HepG2 (cell line): ENCODE measurements at regions not wholly inside any gene's neighbourhood (a gene's known extent, or its start where the extent isn't known, plus 50 kb on each side); places are given as distances from the start of the nearest gene placed in this dataset.

Experiments
- ATAC-seq: fragments of 200-7000 bp; cut with Tn5 transposase; 3 replicates; pipeline ENCODE4 v1.9.1; 2020; ENCODE audit warnings: mild to moderate bottlenecking, moderate library complexity
- BruUV-seq: library from RNA; stranded (reverse); fragments of 400-500 nt; replicated peaks from 2 replicates; lab custom pipeline; 2021; lab: Mats Ljungman, UMichigan
- CTCF ChIA-PET: fragments of 300-600 bp; formaldehyde crosslinking; extraction: SDS; loops from one replicate; lab custom pipeline; 2021; ENCODE audit warnings: low total read pairs, inconsistent platforms, low intra/inter-chr PET ratio; lab: Yijun Ruan, JAX
- POLR2A ChIA-PET: fragments of 350-600 bp; sonication (Branson Sonifier 250); formaldehyde crosslinking; loops from one replicate; lab custom pipeline; 2020; ENCODE audit warnings: antibody characterized with exemption, inconsistent platforms; lab: Yijun Ruan, JAX
- DNase-seq: peaks from one replicate; pipeline ENCODE4 v3.0.0-alpha.2; 2015; ENCODE audit warnings: low spot score
- FAIRE-seq: peaks from 3 replicates; lab custom pipeline; 2011; peaks lifted over from hg19 to GRCh38; lab: Jason Lieb, UNC
- H2AFZ ChIP-seq: one replicate; pipeline ENCODE4 v1.6.1; 2011; ENCODE audit warnings: low read length, inconsistent platforms
- H3K27ac ChIP-seq: fragments of 300-600 bp; 3 replicates; pipeline ENCODE4 v1.8.0; 2011; ENCODE audit warnings: mixed run types, mild to moderate bottlenecking, mixed read lengths, low read length, inconsistent platforms; ENCODE audit not compliant: insufficient read depth; ENCODE audit errors: extremely low read length
- H3K27me3 ChIP-seq, 2 experiments: fragments of 200-600 bp in 1 of 2; 2 replicates in 1 of 2; 3 replicates in 1 of 2; pipeline versions ENCODE4 v1.6.0 to v1.8.0; 2011; ENCODE audit warnings: low read length in 2 of 2, mild to moderate bottlenecking in 2 of 2, moderate library complexity in 2 of 2, inconsistent platforms in 1 of 2; ENCODE audit not compliant: insufficient read depth in 2 of 2, control insufficient read depth in 1 of 2
- H3K36me3 ChIP-seq, 2 experiments: fragments of 200-600 bp in 1 of 2; replicated peaks in 1 of 2; 2 replicates in 1 of 2; 3 replicates in 1 of 2; pipeline versions ENCODE4 v1.5.1 to v1.8.0; 2011; ENCODE audit warnings: low read length in 2 of 2, inconsistent platforms in 1 of 2; ENCODE audit not compliant: insufficient read depth in 2 of 2, control insufficient read depth in 1 of 2
- H3K4me1 ChIP-seq: 2 replicates; pipeline ENCODE4 v1.5.1; 2012; ENCODE audit warnings: low read length, inconsistent platforms; ENCODE audit not compliant: insufficient read depth
- H3K4me2 ChIP-seq: 2 replicates; pipeline ENCODE4 v1.6.0; 2011; ENCODE audit warnings: low read depth, low read length, inconsistent platforms
- H3K4me3 ChIP-seq, 3 experiments: fragments of 200-600 bp in 1 of 3; sonication (generic), shearing (Covaris generic) in 1 of 3; replicated peaks in 1 of 3; 2 replicates each; pipeline ENCODE4 v1.5.1; 2011 to 2016; ENCODE audit warnings: low read length in 3 of 3, inconsistent platforms in 2 of 3, low read depth in 2 of 3, mild to moderate bottlenecking in 2 of 3, control low read depth in 1 of 3, mixed read lengths in 1 of 3; ENCODE audit not compliant: insufficient read depth in 1 of 3
- H3K79me2 ChIP-seq: one replicate; pipeline ENCODE4 v1.6.1; 2011; ENCODE audit warnings: low read length, inconsistent platforms; ENCODE audit not compliant: insufficient read depth
- H3K9ac ChIP-seq: 2 replicates; pipeline ENCODE4 v1.6.0; 2011; ENCODE audit warnings: mild to moderate bottlenecking, low read depth, low read length, inconsistent platforms; ENCODE audit not compliant: insufficient read depth
- H3K9me3 ChIP-seq: 2 replicates; pipeline ENCODE4 v1.5.1; 2012; ENCODE audit warnings: mild to moderate bottlenecking, low read length
- H4K20me1 ChIP-seq: 2 replicates; pipeline ENCODE4 v1.6.0; 2011; ENCODE audit warnings: inconsistent platforms, mild to moderate bottlenecking, low read length, moderate library complexity; ENCODE audit not compliant: insufficient read depth
- EED ChIP-seq: sonication (generic); formaldehyde crosslinking; IDR thresholded peaks from 2 replicates; pipeline ENCODE4 v1.5.0; 2020; ENCODE audit warnings: mild to moderate bottlenecking, missing genetic modification reagents
- FOXJ3 ChIP-seq: sonication (generic); formaldehyde crosslinking; IDR thresholded peaks from 2 replicates; pipeline ENCODE4 v1.4.0; 2020; ENCODE audit warnings: missing genetic modification reagents, mild to moderate bottlenecking, borderline replicate concordance
- HCFC1 ChIP-seq: fragments of 150-350 bp; IDR thresholded peaks from 2 replicates; pipeline ENCODE4 v1.6.1; 2014; ENCODE audit warnings: low read depth, low read length
- KDM3A ChIP-seq: IDR thresholded peaks from 2 replicates; pipeline ENCODE4 v1.6.1; 2018; ENCODE audit warnings: low read depth, missing compliant biosample characterization
- MAFF ChIP-seq: IDR thresholded peaks from 2 replicates; pipeline ENCODE4 v1.6.1; 2011; ENCODE audit warnings: low read depth, low read length, improper control_type of control experiment
- MAFK ChIP-seq, 2 experiments: IDR thresholded peaks in 1 of 2; conservative IDR thresholded peaks in 1 of 2; 2 replicates each; pipeline ENCODE4 v1.6.1; 2011; ENCODE audit warnings: improper control_type of control experiment in 2 of 2, low read length in 2 of 2
- MATR3 ChIP-seq: sonication (generic); formaldehyde crosslinking; IDR thresholded peaks from 2 replicates; pipeline ENCODE4 v1.4.0; 2020; ENCODE audit warnings: missing genetic modification reagents
- NPAS2 ChIP-seq: sonication (generic); formaldehyde crosslinking; IDR thresholded peaks from 2 replicates; pipeline ENCODE4 v1.8.0; 2022; ENCODE audit warnings: mild to moderate bottlenecking, missing genetic modification reagents, borderline replicate concordance
- PAX8 ChIP-seq: sonication (generic); formaldehyde crosslinking; IDR thresholded peaks from 2 replicates; pipeline ENCODE4 v1.8.0; 2022; ENCODE audit warnings: mild to moderate bottlenecking, missing genetic modification reagents, borderline replicate concordance
- PPARG ChIP-seq: conservative IDR thresholded peaks from 2 replicates; pipeline ENCODE4 v1.6.1; 2016; ENCODE audit warnings: missing biosample characterization, missing genetic modification reagents
- TRIM24 ChIP-seq: sonication (generic); formaldehyde crosslinking; IDR thresholded peaks from 2 replicates; pipeline ENCODE4 v1.8.0; 2022; ENCODE audit warnings: mild to moderate bottlenecking, missing genetic modification reagents
- ZFP90 ChIP-seq: sonication (generic); formaldehyde crosslinking; IDR thresholded peaks from 2 replicates; pipeline ENCODE4 v1.8.0; 2022; ENCODE audit warnings: missing genetic modification reagents, mild to moderate bottlenecking, inconsistent platforms, borderline replicate concordance
- ZFY ChIP-seq: sonication (generic); formaldehyde crosslinking; IDR thresholded peaks from 2 replicates; pipeline ENCODE4 v1.4.0; 2020; ENCODE audit warnings: missing genetic modification reagents
- ZMYM3 ChIP-seq: sonication (generic); formaldehyde crosslinking; IDR thresholded peaks from 2 replicates; pipeline ENCODE4 v1.5.1; 2020; ENCODE audit warnings: mild to moderate bottlenecking, missing genetic modification reagents
- ZNF224 ChIP-seq: sonication (generic); formaldehyde crosslinking; IDR thresholded peaks from 2 replicates; pipeline ENCODE4 v1.5.0; 2020; ENCODE audit warnings: mild to moderate bottlenecking, missing genetic modification reagents
- ZNF460 ChIP-seq: sonication (generic); formaldehyde crosslinking; IDR thresholded peaks from 2 replicates; pipeline ENCODE4 v1.5.1; 2020; ENCODE audit warnings: missing genetic modification reagents, mild to moderate bottlenecking, borderline replicate concordance
- ZSCAN30 ChIP-seq: sonication (generic); formaldehyde crosslinking; IDR thresholded peaks from 2 replicates; pipeline ENCODE4 v1.5.0; 2020; ENCODE audit warnings: mild to moderate bottlenecking, missing genetic modification reagents
- WGBS: methylation state at CpG from one replicate; pipeline ENCODE4 v1.1.6; 2017; ENCODE audit warnings: low lambda C conversion rate; 5-methylcytosine and 5-hydroxymethylcytosine counted together
- in situ Hi-C: cut with HindIII; loops from 2 replicates; pipeline ENCODE4 v1.10.0; 2017; ENCODE audit warnings: low pct_unique_long_range_greater_than_20kb; ENCODE audit not compliant: extremely low pct_ligation_motif_present
- intact Hi-C: fragments of 100-400 bp; cut with micrococcal nuclease; formaldehyde crosslinking; loops from one replicate; pipeline ENCODE4 v1.10.0; 2022; ENCODE audit not compliant: unreplicated experiment
- TF ChIP-seq, protein P1 (sequence below): sonication (generic); formaldehyde crosslinking; IDR thresholded peaks from 2 replicates; pipeline ENCODE4 v1.5.1; 2020; ENCODE audit warnings: mild to moderate bottlenecking, missing genetic modification reagents, borderline replicate concordance
- TF ChIP-seq, protein P2 (sequence below): sonication (generic); formaldehyde crosslinking; IDR thresholded peaks from 2 replicates; pipeline ENCODE4 v1.8.1; 2023; ENCODE audit warnings: missing genetic modification reagents, mild to moderate bottlenecking, borderline replicate concordance
- TF ChIP-seq, protein P3 (sequence below): sonication (generic); formaldehyde crosslinking; IDR thresholded peaks from 2 replicates; pipeline ENCODE4 v1.4.0; 2020; ENCODE audit warnings: mild to moderate bottlenecking, missing genetic modification reagents
- TF ChIP-seq, protein P4 (sequence below): sonication (generic); formaldehyde crosslinking; IDR thresholded peaks from 2 replicates; pipeline ENCODE4 v1.5.0; 2020; ENCODE audit warnings: missing genetic modification reagents

DNA sequence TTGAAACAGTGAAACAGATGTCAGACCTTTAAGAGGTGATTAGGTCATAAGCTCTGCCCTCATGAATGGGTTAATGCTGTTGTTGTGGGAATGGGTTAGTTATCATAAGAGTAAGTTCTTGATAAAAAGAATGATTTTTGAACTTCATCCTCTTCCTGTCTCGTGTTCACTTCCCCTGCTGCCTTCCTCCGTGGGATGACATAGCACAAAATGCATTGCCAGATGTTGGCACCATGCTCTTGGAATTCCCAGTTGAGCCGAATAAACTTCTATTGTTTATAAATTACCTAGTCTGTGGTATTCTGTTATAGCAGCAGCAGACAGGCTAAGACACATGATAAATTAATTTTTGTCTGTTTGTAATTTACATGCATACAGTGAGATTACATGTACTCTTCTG, 112.0 kb upstream of the LRRC7 start:
- no TSS peak for BruUV-seq
- POLR2A ChIA-PET, result no interaction called here
- CTCF ChIA-PET, result no interaction called here

DNA sequence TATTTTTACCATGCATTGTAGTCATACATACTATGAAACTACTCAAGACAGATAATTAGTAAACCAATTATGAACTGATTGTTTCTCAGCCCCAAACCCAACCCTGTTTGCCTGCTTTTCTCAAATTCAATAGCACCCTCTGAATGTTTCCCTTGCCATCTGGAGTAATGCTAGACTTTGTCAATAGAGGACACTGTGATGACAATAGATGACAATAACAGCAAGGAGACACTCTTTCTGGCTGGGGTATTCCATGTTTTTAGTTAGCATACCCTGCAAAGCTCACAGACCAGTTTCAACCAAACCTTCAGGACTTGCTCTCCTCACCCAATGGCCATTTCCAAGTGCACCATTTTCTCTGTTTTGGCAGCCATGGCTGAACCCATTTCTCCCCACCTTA, 108.5 kb upstream of the LRRC7 start:
- Histone ChIP-seq H3K9me3 (peaks cover 62% of the 10 kb centered on the region), H3K27me3 (no peaks in the 10 kb centered on the region), H3K4me1 (no peaks in the 10 kb centered on the region), H2AFZ (no peak overlapping the region), H3K36me3 (no peaks in the 10 kb centered on the region), H4K20me1 (no peaks in the 10 kb centered on the region), H3K79me2 (no peaks in the 10 kb centered on the region), H3K4me3 (no peak overlapping the region), H3K4me2 (no peak overlapping the region), H3K27ac (no peak overlapping the region), H3K9ac (no peak overlapping the region)
- CTCF ChIA-PET, result no interaction called here
- no TSS peak for BruUV-seq
- no peak for DNase-seq
- in situ Hi-C loops, result no loop called here
- no peak for FAIRE-seq
- intact Hi-C loops, result no loop called here
- POLR2A ChIA-PET, result no interaction called here
- ATAC-seq, result no peak
- TF ChIP-seq MAFK (conservative IDR thresholded peaks at IDR 0.05 in 1 of 2, IDR thresholded peaks at IDR 0.05 in 1 of 2; ENCODE audit: low read length in 2 of 2) (no peak), NPAS2 (no peak), TRIM24 (no peak), ZNF460 (CRISPR knock-in tag) (no peak)
- TF ChIP-seq, protein P1, sequence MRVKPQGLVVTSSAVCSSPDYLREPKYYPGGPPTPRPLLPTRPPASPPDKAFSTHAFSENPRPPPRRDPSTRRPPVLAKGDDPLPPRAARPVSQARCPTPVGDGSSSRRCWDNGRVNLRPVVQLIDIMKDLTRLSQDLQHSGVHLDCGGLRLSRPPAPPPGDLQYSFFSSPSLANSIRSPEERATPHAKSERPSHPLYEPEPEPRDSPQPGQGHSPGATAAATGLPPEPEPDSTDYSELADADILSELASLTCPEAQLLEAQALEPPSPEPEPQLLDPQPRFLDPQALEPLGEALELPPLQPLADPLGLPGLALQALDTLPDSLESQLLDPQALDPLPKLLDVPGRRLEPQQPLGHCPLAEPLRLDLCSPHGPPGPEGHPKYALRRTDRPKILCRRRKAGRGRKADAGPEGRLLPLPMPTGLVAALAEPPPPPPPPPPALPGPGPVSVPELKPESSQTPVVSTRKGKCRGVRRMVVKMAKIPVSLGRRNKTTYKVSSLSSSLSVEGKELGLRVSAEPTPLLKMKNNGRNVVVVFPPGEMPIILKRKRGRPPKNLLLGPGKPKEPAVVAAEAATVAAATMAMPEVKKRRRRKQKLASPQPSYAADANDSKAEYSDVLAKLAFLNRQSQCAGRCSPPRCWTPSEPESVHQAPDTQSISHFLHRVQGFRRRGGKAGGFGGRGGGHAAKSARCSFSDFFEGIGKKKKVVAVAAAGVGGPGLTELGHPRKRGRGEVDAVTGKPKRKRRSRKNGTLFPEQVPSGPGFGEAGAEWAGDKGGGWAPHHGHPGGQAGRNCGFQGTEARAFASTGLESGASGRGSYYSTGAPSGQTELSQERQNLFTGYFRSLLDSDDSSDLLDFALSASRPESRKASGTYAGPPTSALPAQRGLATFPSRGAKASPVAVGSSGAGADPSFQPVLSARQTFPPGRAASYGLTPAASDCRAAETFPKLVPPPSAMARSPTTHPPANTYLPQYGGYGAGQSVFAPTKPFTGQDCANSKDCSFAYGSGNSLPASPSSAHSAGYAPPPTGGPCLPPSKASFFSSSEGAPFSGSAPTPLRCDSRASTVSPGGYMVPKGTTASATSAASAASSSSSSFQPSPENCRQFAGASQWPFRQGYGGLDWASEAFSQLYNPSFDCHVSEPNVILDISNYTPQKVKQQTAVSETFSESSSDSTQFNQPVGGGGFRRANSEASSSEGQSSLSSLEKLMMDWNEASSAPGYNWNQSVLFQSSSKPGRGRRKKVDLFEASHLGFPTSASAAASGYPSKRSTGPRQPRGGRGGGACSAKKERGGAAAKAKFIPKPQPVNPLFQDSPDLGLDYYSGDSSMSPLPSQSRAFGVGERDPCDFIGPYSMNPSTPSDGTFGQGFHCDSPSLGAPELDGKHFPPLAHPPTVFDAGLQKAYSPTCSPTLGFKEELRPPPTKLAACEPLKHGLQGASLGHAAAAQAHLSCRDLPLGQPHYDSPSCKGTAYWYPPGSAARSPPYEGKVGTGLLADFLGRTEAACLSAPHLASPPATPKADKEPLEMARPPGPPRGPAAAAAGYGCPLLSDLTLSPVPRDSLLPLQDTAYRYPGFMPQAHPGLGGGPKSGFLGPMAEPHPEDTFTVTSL (CRISPR knock-in tag), result no peak

More for the DNA sequence above, 112.0 kb upstream of the LRRC7 start:
- H3K36me3 ChIP-seq, result no peaks in the 10 kb centered on the region
- H2AFZ ChIP-seq, result no peak overlapping the region
- no peaks in the 10 kb centered on the region for H3K79me2 ChIP-seq
- no peak overlapping the region for H3K27ac ChIP-seq
- H4K20me1 ChIP-seq, result no peaks in the 10 kb centered on the region
- H3K4me3 ChIP-seq, result no peak overlapping the region
- H3K9ac ChIP-seq, result no peak overlapping the region
- no peak for ATAC-seq
- no peak for DNase-seq
- no peaks in the 10 kb centered on the region for H3K4me1 ChIP-seq
- in situ Hi-C loops, result no loop called here
- H3K27me3 ChIP-seq, result no peaks in the 10 kb centered on the region
- H3K4me2 ChIP-seq, result no peak overlapping the region
- TF ChIP-seq ZFY (CRISPR knock-in tag), result no peak
- TF ChIP-seq FOXJ3, result no peak
- TF ChIP-seq, protein P2, sequence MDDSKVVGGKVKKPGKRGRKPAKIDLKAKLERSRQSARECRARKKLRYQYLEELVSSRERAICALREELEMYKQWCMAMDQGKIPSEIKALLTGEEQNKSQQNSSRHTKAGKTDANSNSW (CRISPR knock-in tag), result no peak
- TF ChIP-seq, protein P3, sequence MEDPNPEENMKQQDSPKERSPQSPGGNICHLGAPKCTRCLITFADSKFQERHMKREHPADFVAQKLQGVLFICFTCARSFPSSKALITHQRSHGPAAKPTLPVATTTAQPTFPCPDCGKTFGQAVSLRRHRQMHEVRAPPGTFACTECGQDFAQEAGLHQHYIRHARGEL (CRISPR knock-in tag), result no peak
- TF ChIP-seq, protein P4, sequence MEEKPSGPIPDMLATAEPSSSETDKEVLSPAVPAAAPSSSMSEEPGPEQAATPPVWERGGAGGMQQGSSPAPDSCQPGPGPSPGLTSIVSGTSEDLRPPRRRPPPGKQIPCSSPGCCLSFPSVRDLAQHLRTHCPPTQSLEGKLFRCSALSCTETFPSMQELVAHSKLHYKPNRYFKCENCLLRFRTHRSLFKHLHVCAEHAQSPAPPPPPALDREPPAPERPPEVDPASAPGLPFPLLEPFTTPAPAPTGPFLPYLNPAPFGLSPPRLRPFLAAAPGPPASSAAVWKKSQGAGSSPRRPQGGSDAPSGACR, result no peak
- TF ChIP-seq KDM3A (CRISPR knock-in tag), result no peak
- no peak for TF ChIP-seq ZMYM3
- no peak for TF ChIP-seq ZSCAN30
- no peak for TF ChIP-seq PPARG (CRISPR knock-in tag)
- no peak for TF ChIP-seq MAFF
- no peak for TF ChIP-seq ZFP90
- TF ChIP-seq MATR3 (CRISPR knock-in tag), result no peak
- no peak for TF ChIP-seq ZNF224 (CRISPR knock-in tag)
- no peak for TF ChIP-seq HCFC1
- TF ChIP-seq EED (CRISPR knock-in tag), result no peak
- no peak for TF ChIP-seq PAX8 (CRISPR knock-in tag)
- intact Hi-C loops, result no loop called here
- WGBS, result 5% methylated on average over 3 of the region's 3 CpGs
- peaks cover 78% of the 10 kb centered on the region for H3K9me3 ChIP-seq
- no peak for FAIRE-seq
